GM21717 (cell line): ENCODE measurements at regions not wholly inside any gene's neighbourhood (a gene's known extent, or its start where the extent isn't known, plus 50 kb on each side); places are given as distances from the start of the nearest gene placed in this dataset.

Experiments
- ATAC-seq: cut with Tn5 transposase; IDR thresholded peaks from one replicate; pipeline ENCODE4 v1.9.1; 2021; ENCODE audit warnings: mild to moderate bottlenecking, moderate library complexity; ENCODE audit not compliant: unreplicated experiment

DNA sequence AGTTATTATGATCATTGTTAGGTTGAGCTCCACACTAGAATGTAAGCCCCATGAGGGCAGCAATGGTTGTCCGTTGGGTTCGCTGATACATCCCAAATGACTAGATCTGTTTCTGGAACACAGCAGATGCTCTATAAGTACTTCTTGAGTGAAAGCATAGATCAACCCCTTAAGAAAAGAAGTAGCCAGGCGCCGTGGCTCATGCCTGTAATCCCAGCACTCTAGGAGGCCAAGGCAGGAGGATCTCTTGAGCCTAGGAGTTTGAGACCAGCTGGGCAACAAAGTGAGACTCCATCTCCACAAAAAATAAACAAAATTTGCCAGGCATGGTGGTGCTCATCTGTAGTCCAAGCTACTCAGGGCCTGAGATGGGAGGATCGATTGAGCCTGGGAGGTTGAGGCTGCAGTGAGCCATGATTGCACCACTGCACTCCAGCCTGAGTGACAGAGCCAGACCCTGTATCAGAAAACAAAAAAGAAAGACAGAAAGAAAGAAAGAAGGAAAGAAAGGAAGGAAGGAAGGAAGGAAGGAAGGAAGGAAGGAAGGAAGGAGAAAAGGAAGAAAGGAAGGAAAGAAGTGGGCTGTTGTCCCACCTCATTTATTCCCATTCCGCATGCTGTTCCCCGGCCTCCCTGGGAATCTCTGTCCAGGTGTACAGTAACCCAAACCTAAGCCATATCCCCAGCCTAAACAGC lies 54.4 kb upstream of the RPL38 start:
- ATAC-seq: no peak

- ATAC-seq: no peak
These were observed 53.7 kb upstream of the RPL38 start for GRCh38 chr17:74149597-74150427.

GRCh38 chr17:74150428-74151025 lies 53.0 kb upstream of the RPL38 start:
- no peak for ATAC-seq

DNA sequence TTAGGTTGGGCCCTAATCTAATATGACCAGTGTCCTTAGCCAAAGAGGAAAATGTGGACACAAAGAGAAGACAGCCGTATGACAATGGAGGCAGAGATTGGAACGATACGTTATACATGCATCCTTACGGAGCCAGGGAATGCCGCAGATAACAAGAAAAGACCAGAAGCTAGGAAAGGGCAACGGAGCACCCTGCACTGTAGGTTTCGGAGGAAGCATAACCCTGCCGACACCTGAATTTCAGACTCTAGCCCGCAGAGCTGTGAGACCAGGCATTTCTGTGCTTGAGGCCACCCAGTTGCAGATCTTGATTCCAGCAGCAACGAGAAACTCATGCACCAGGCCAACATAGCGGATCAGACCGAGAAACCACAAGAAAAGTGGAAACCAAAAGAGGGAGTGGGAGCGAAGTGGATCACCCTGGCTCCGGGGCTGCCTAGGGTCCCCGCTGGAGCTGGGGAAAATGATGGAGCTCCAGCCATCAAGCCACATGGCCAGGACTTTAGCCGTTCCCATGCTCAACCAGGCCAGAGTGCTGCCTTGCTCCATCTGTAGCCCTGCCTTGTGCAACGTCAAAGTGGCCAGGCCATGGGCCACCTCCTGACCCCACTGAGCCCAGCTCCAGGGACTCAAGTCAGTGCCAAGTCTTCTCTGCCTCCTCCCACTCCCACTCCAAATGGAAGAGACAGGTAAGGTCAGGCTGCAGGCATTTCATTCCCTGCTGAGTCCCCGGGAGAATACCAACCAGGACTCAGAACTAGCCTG lies 51.7 kb upstream of the RPL38 start:
- ATAC-seq: no peak

DNA sequence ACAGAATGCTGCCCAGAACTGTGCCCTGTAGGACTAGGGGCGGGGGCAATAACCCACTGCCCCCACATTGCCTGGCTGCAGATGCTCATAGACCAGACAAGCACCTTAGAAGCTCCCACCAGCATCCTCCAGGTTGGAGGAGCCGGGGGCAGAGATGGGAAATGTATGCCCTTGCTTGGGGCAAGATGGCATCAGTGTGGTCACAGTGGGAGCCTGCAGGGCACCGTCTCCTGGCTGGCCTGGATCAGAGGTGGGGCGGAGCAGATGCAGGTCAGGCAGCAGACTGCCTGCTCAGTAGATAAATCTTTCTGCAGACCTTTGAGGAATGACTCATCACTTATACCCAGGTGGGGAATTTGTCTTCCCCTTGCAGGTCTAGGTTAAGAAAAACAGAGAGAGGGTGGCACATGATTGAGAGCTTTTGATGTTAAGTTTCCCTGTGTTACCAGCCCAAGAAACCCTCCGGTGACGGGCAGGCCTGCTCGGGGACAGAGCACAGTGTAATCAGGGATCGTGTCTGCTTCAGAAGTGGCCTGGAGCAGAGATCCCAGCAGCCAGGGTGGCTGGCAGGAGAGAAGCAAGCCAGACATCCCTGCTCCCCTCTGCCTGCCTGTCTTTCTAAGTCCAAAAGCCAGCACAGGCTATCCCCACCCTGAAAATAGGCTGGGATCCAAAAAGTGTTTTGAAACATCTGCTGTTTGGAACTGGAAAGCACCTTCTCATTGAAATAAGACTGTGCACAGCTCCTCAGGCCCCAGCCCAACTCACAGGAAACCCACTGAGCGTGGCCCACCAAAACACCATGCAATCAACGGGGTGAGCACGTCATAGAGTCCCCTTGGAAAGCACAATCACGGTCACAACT lies 50.7 kb upstream of the RPL38 start:
- ATAC-seq: no peak

GRCh38 chr17:74153456-74153810 lies 50.0 kb upstream of the RPL38 start:
- no peak for ATAC-seq
